ENCODE measurements at regions not wholly inside any gene's neighbourhood (a gene's known extent, or its start where the extent isn't known, plus 50 kb on each side); places are given as distances from the start of the nearest gene placed in this dataset.

DNA sequence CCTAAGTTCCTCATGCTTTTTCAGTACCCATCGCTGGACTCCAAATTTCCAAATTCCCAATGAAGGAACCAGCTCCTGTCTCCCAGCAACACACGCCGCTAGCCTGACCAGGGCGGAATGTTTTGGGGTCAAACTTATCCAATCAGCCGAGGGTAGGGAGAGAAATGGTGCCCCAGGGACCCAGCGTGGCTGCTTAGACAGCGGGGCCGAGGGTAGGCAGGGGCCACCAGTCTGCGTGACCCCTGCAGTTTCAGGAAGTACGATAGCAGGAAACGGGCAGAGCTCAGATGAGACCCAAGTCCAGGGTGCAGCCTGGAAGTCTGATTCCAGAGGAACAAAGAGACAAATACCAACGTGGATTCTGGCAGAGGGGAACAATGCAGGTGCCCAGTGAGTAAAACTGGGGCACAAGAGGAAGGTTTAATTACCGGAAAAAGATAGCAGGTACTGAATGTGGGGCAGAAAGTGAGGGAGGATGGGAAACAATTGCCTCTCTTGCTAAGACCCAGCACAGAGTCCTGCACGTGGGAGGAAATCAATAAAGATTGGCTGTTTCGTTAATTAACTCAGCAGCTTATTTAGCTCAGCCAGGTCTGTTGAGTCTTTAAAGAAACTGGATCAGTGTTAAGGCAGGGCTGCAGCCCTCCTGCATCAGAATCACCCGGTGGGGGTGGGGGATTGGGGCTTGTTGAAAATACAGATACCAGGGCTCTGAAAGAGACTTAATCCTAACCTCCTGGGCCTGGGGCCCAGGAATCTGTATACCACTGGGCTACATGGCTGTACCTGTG is 50.4 kb upstream of the NFE2L3 start:
- DNase-seq, result no peak

- DNase-seq, result no peak
Measured at GRCh38 chr7:26102176-26102575, 49.8 kb upstream of the NFE2L3 start.
